Ovary (tissue), 3 donors: ENCODE measurements at regions not wholly inside any gene's neighbourhood (a gene's known extent, or its start where the extent isn't known, plus 50 kb on each side); places are given as distances from the start of the nearest gene placed in this dataset.

Source experiments
- CTCF ChIP-seq, 3 donors: fragments of 450-650 bp in 2 of 3; fragments of 200-600 bp in 1 of 3; IDR thresholded peaks; one replicate each; pipeline versions ENCODE4 v1.5.1 to v1.8.0; 2016 to 2022; ENCODE audit warnings: antibody characterized with exemption in 3 of 3, mild to moderate bottlenecking in 1 of 3
- POLR2A ChIP-seq: fragments of 450-650 bp; IDR thresholded peaks from one replicate; pipeline ENCODE4 v1.6.1; 2017; ENCODE audit warnings: antibody characterized with exemption, mild to moderate bottlenecking, moderate library complexity
- donor health status: DM: no; HTN: no; CAD: no.

DNA sequence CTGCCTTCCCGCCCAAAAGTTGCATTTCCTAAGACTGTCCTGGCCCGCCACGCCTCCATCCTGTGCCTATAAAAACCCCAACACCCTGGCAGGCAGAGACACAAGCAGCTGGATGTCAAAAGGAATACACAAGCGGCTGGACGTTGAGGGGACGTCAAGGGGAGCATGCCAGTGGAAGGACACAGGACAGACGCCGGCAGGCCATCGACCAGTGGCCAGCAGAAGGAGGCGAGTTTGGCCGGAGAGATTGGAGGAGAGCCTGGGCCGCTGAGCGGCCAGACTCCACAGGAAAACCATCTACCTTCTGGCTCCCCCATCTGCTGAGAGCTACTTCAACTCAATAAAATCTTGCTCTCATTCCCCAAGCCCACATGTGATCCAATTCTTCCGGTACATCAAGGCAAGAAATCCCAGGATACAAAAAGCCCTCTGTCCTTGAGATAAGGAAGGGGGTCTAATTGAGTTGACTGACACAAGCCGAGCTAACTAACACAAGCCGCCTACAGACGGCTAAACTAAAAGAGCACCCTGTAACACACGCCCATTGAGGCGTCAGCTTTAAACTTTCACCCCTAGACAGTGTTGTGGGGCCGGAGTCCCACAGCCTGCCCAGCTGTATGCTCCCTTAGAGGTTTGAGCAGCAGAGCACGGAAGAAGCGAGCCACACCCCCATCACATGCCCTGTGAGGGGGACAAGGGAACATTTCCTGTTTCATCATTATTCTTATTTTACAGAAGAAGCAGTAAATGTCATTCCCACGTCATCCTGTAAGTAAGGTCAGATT, 150.3 kb upstream of the PHYHIPL start:
- TF ChIP-seq CTCF (IDR thresholded peaks at IDR 0.05) = no peak
- no peak for TF ChIP-seq POLR2A
